Keratinocyte (primary cell): ENCODE measurements at regions not wholly inside any gene's neighbourhood (a gene's known extent, or its start where the extent isn't known, plus 50 kb on each side); places are given as distances from the start of the nearest gene placed in this dataset.

ENCODE experiments used
- DNase-seq: peaks from one replicate; pipeline ENCODE4 v3.0.0-alpha.2; 2011; ENCODE audit warnings: low read depth, missing footprints, low spot score
- FAIRE-seq: peaks from 2 replicates; lab custom pipeline; 2011; peaks lifted over from hg19 to GRCh38; lab: Jason Lieb, UNC
- H2AFZ ChIP-seq: 2 replicates; pipeline ENCODE4 v1.6.0; 2012; ENCODE audit warnings: low read length, control low read depth, inconsistent platforms; ENCODE audit not compliant: control insufficient read depth
- H3K27ac ChIP-seq: 2 replicates; pipeline ENCODE4 v1.5.1; 2011; ENCODE audit warnings: low read length; ENCODE audit not compliant: control insufficient read depth, insufficient read depth
- H3K27me3 ChIP-seq: 3 replicates; pipeline ENCODE4 v1.6.0; 2011; ENCODE audit warnings: low read length; ENCODE audit not compliant: control insufficient read depth, insufficient read depth; ENCODE audit errors: extremely low read depth
- H3K36me3 ChIP-seq, 2 experiments: 2 replicates in 1 of 2; 3 replicates in 1 of 2; pipeline ENCODE4 v1.5.1; 2011; ENCODE audit warnings: low read length in 2 of 2, mild to moderate bottlenecking in 1 of 2; ENCODE audit not compliant: control insufficient read depth in 2 of 2, insufficient read depth in 2 of 2; ENCODE audit errors: extremely low read depth in 1 of 2
- H3K4me1 ChIP-seq: 3 replicates; pipeline ENCODE4 v1.5.1; 2011; ENCODE audit warnings: low read length; ENCODE audit not compliant: control insufficient read depth, insufficient read depth; ENCODE audit errors: extremely low read depth
- H3K4me2 ChIP-seq: 3 replicates; pipeline ENCODE4 v1.6.0; 2011; ENCODE audit warnings: low read depth, low read length; ENCODE audit not compliant: control insufficient read depth, insufficient read depth; ENCODE audit errors: extremely low read depth
- H3K4me3 ChIP-seq, 3 experiments: fragments of 200-600 bp in 1 of 3; sonication (generic) in 1 of 3; 2 replicates in 2 of 3; 3 replicates in 1 of 3; pipeline ENCODE4 v1.5.1; 2011 to 2016; ENCODE audit warnings: low read length in 3 of 3, mild to moderate bottlenecking in 3 of 3, control low read depth in 2 of 3, inconsistent platforms in 1 of 3, low read depth in 1 of 3, mixed read lengths in 1 of 3, mixed run types in 1 of 3, moderate library complexity in 1 of 3; ENCODE audit not compliant: control insufficient read depth in 2 of 3, insufficient read depth in 2 of 3; ENCODE audit errors: extremely low read depth in 1 of 3
- H3K79me2 ChIP-seq: 2 replicates; pipeline ENCODE4 v1.6.0; 2012; ENCODE audit warnings: low read length; ENCODE audit not compliant: control insufficient read depth, insufficient read depth
- H3K9ac ChIP-seq: 3 replicates; pipeline ENCODE4 v1.6.0; 2011; ENCODE audit warnings: low read length; ENCODE audit not compliant: control insufficient read depth, insufficient read depth; ENCODE audit errors: extremely low read depth
- H3K9me1 ChIP-seq: 3 replicates; pipeline ENCODE4 v1.6.0; 2011; ENCODE audit warnings: low read length; ENCODE audit not compliant: control insufficient read depth, insufficient read depth; ENCODE audit errors: extremely low read depth
- H3K9me3 ChIP-seq: 2 replicates; pipeline ENCODE4 v1.5.1; 2012; ENCODE audit warnings: low read depth, low read length; ENCODE audit not compliant: control insufficient read depth
- H4K20me1 ChIP-seq: 3 replicates; pipeline ENCODE4 v1.6.0; 2011; ENCODE audit warnings: low read length; ENCODE audit not compliant: control insufficient read depth, insufficient read depth; ENCODE audit errors: extremely low read depth
- EZH2 ChIP-seq: IDR thresholded peaks from one replicate; pipeline ENCODE4 v1.6.1; 2012; ENCODE audit warnings: inconsistent platforms, mild to moderate bottlenecking, low read length, moderate library complexity
- dilution Hi-C: fragments of 300-500 bp; cut with MboI; formaldehyde crosslinking; loops from one replicate; pipeline ENCODE4 v1.7.0; 2020; ENCODE audit warnings: low sequenced_read_pairs; ENCODE audit not compliant: extremely low pct_ligation_motif_present
- TF ChIP-seq, protein P1 (sequence below), 3 experiments: IDR thresholded peaks in 1 of 3; conservative IDR thresholded peaks in 1 of 3; optimal IDR thresholded peaks in 1 of 3; 2 replicates in 2 of 3; 3 replicates in 1 of 3; pipeline versions ENCODE3 to v1.5.1; 2011; ENCODE audit warnings: low read length in 3 of 3, mild to moderate bottlenecking in 3 of 3, moderate library complexity in 2 of 3, control low read depth in 1 of 3, inconsistent platforms in 1 of 3; ENCODE audit not compliant: insufficient read depth in 2 of 3; ENCODE audit errors: extremely low read depth in 1 of 3

GRCh38 chr2:226023383-226023782, 623.9 kb downstream of the NYAP2 start:
- Histone ChIP-seq H3K27me3 (no peaks in the 10 kb centered on the region), H2AFZ (no peak overlapping the region), H3K4me1 (no peaks in the 10 kb centered on the region), H3K9me1 (no peaks in the 10 kb centered on the region), H3K9me3 (peaks cover 4% of the 10 kb centered on the region), H3K4me2 (no peak overlapping the region), H4K20me1 (no peaks in the 10 kb centered on the region), H3K36me3 (no peaks in the 10 kb centered on the region), H3K27ac (no peak overlapping the region), H3K79me2 (no peaks in the 10 kb centered on the region), H3K9ac (no peak overlapping the region), H3K4me3 (no peak overlapping the region)
- dilution Hi-C loops: no loop called here
- DNase-seq: no peak
- FAIRE-seq: no peak
- TF ChIP-seq, protein P1, sequence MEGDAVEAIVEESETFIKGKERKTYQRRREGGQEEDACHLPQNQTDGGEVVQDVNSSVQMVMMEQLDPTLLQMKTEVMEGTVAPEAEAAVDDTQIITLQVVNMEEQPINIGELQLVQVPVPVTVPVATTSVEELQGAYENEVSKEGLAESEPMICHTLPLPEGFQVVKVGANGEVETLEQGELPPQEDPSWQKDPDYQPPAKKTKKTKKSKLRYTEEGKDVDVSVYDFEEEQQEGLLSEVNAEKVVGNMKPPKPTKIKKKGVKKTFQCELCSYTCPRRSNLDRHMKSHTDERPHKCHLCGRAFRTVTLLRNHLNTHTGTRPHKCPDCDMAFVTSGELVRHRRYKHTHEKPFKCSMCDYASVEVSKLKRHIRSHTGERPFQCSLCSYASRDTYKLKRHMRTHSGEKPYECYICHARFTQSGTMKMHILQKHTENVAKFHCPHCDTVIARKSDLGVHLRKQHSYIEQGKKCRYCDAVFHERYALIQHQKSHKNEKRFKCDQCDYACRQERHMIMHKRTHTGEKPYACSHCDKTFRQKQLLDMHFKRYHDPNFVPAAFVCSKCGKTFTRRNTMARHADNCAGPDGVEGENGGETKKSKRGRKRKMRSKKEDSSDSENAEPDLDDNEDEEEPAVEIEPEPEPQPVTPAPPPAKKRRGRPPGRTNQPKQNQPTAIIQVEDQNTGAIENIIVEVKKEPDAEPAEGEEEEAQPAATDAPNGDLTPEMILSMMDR (optimal IDR thresholded peaks at IDR 0.05 in 1 of 3, IDR thresholded peaks at IDR 0.05 in 1 of 3, conservative IDR thresholded peaks at IDR 0.05 in 1 of 3; ENCODE audit: extremely low read depth in 1 of 3, insufficient read depth in 2 of 3, low read length in 3 of 3): no peak
- no peak for TF ChIP-seq EZH2

DNA sequence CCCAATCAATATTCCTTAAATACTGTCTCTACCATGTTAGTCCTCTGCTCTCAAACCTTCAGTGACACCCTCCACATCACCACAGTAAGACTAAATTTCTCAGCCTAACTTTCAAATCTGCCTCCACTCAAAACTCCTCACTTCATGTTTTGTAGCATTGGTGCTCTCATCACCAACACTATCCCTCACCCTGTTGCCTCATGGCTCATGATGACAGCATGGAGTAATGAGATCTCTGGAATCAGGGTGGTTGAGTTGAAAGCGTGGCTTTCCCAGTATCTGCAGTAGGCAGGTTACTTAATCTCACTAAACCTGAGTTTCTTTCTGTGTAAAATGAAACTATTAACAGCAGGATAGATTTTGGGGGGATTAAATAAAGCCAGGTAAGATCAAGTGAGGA, 621.4 kb downstream of the NYAP2 start:
- no peak overlapping the region for H3K4me2 ChIP-seq
- no peaks in the 10 kb centered on the region for H3K9me1 ChIP-seq
- no peak overlapping the region for H2AFZ ChIP-seq
- H3K9me3 ChIP-seq: peaks cover 4% of the 10 kb centered on the region
- H3K4me3 ChIP-seq: no peak overlapping the region
- no peaks in the 10 kb centered on the region for H3K36me3 ChIP-seq
- no peak for DNase-seq
- no peak overlapping the region for H3K27ac ChIP-seq
- H3K4me1 ChIP-seq: no peaks in the 10 kb centered on the region
- H3K27me3 ChIP-seq: no peaks in the 10 kb centered on the region
- no peaks in the 10 kb centered on the region for H4K20me1 ChIP-seq
- H3K9ac ChIP-seq: no peak overlapping the region
- TF ChIP-seq, protein P1 (optimal IDR thresholded peaks at IDR 0.05 in 1 of 3, IDR thresholded peaks at IDR 0.05 in 1 of 3, conservative IDR thresholded peaks at IDR 0.05 in 1 of 3; ENCODE audit: extremely low read depth in 1 of 3, insufficient read depth in 2 of 3, low read length in 3 of 3): no peak
- TF ChIP-seq EZH2: no peak
- peak; percentile 36 for FAIRE-seq
- H3K79me2 ChIP-seq: no peaks in the 10 kb centered on the region
- dilution Hi-C loops: no loop called here
